ENCODE measurements at regions not wholly inside any gene's neighbourhood (a gene's known extent, or its start where the extent isn't known, plus 50 kb on each side); places are given as distances from the start of the nearest gene placed in this dataset.
"Not testable (repeated sequence)": the region's sequence is repeated elsewhere in the genome, so short reads cannot be mapped to it uniquely, and the experiment has no call there.

GRCh38 chr1:173304529-173305227 is 97.5 kb upstream of the TNFSF4 start:
- CTCF ChIA-PET = no interaction called here
- H3K36me3 Mint-ChIP-seq (ENCODE audit: low read depth) = no peaks in the 10 kb centered on the region

GRCh38 chr1:173307845-173308244 is 100.7 kb upstream of the TNFSF4 start:
- Mint-ChIP-seq H3K4me1 (no peaks in the 10 kb centered on the region), H3K4me3 (no peak overlapping the region), H3K27me3 (peaks cover 1% of the 10 kb centered on the region), H3K27ac (no peak overlapping the region), H3K36me3 (ENCODE audit: low read depth) (no peaks in the 10 kb centered on the region), H3K9me3 (no peaks in the 10 kb centered on the region)
- POLR2A ChIA-PET = no interaction called here
- DNase-seq = no peak
- CTCF ChIA-PET = no interaction called here

More at GRCh38 chr1:173304529-173305227, 97.5 kb upstream of the TNFSF4 start:
- no peak for DNase-seq
- Mint-ChIP-seq H3K4me1 (no peaks in the 10 kb centered on the region), H3K27me3 (peaks cover 3% of the 10 kb centered on the region), H3K9me3 (peaks cover 3% of the 10 kb centered on the region), H3K27ac (no peak overlapping the region), H3K4me3 (no peak overlapping the region)
- POLR2A ChIA-PET = no interaction called here

GRCh38 chr1:173314656-173315055 is 107.5 kb upstream of the TNFSF4 start:
- H3K27me3 Mint-ChIP-seq = peaks cover 1% of the 10 kb centered on the region
- H3K36me3 Mint-ChIP-seq (ENCODE audit: low read depth) = no peaks in the 10 kb centered on the region
- H3K4me1 Mint-ChIP-seq = no peaks in the 10 kb centered on the region
- no peaks in the 10 kb centered on the region for H3K9me3 Mint-ChIP-seq
- DNase-seq = no peak
- POLR2A ChIA-PET = no interaction called here
- CTCF ChIA-PET = no interaction called here
- no peak overlapping the region for H3K27ac Mint-ChIP-seq
- H3K4me3 Mint-ChIP-seq = no peak overlapping the region

- H3K4me1 Mint-ChIP-seq = no peaks in the 10 kb centered on the region
These were observed 108.2 kb upstream of the TNFSF4 start for GRCh38 chr1:173315296-173315695.

GRCh38 chr1:173318788-173319187 is 111.7 kb upstream of the TNFSF4 start:
- Mint-ChIP-seq H3K9me3 (peaks cover 2% of the 10 kb centered on the region), H3K27me3 (no peaks in the 10 kb centered on the region), H3K4me1 (no peaks in the 10 kb centered on the region), H3K4me3 (no peak overlapping the region), H3K36me3 (ENCODE audit: low read depth) (peaks cover 2% of the 10 kb centered on the region), H3K27ac (no peak overlapping the region)
- POLR2A ChIA-PET = no interaction called here
- CTCF ChIA-PET = no interaction called here
- DNase-seq = no peak

More at GRCh38 chr1:173315296-173315695, 108.2 kb upstream of the TNFSF4 start:
- Mint-ChIP-seq H3K4me3 (no peak overlapping the region), H3K27ac (no peak overlapping the region), H3K27me3 (peaks cover 1% of the 10 kb centered on the region), H3K36me3 (ENCODE audit: low read depth) (no peaks in the 10 kb centered on the region), H3K9me3 (no peaks in the 10 kb centered on the region)
- CTCF ChIA-PET = no interaction called here
- no peak for DNase-seq
- POLR2A ChIA-PET = no interaction called here

- H3K9me3 Mint-ChIP-seq; H3K27me3 Mint-ChIP-seq; H3K4me1 Mint-ChIP-seq; H3K27ac Mint-ChIP-seq; H3K36me3 Mint-ChIP-seq (ENCODE audit: low read depth); POLR2A ChIA-PET; DNase-seq; CTCF ChIA-PET; H3K4me3 Mint-ChIP-seq: not testable (repeated sequence)
These were observed 117.2 kb upstream of the TNFSF4 start for GRCh38 chr1:173324352-173324751.

GRCh38 chr1:173327987-173328386 is 120.9 kb upstream of the TNFSF4 start:
- peaks cover 19% of the 10 kb centered on the region for H3K4me1 Mint-ChIP-seq
- POLR2A ChIA-PET; DNase-seq; H3K9me3 Mint-ChIP-seq; H3K36me3 Mint-ChIP-seq (ENCODE audit: low read depth); H3K4me3 Mint-ChIP-seq; H3K27me3 Mint-ChIP-seq; H3K27ac Mint-ChIP-seq; CTCF ChIA-PET: not testable (repeated sequence)

GRCh38 chr1:173328961-173329360 is 121.8 kb upstream of the TNFSF4 start:
- ChIA-PET CTCF (no interaction called here), POLR2A (no interaction called here)
- no peak overlapping the region for H3K4me3 Mint-ChIP-seq

GRCh38 chr1:173329726-173330125 is 122.6 kb upstream of the TNFSF4 start:
- H3K9me3 Mint-ChIP-seq = no peaks in the 10 kb centered on the region
- POLR2A ChIA-PET = no interaction called here
- H3K27me3 Mint-ChIP-seq = no peaks in the 10 kb centered on the region
- DNase-seq = no peak
- peaks cover 25% of the 10 kb centered on the region for H3K4me1 Mint-ChIP-seq
- H3K36me3 Mint-ChIP-seq (ENCODE audit: low read depth) = no peaks in the 10 kb centered on the region
- no peak overlapping the region for H3K27ac Mint-ChIP-seq
- H3K4me3 Mint-ChIP-seq = no peak overlapping the region
- CTCF ChIA-PET = no interaction called here

More at GRCh38 chr1:173328961-173329360, 121.8 kb upstream of the TNFSF4 start:
- no peak overlapping the region for H3K27ac Mint-ChIP-seq
- no peak for DNase-seq
- peaks cover 25% of the 10 kb centered on the region for H3K4me1 Mint-ChIP-seq
- no peaks in the 10 kb centered on the region for H3K36me3 Mint-ChIP-seq (ENCODE audit: low read depth)
- H3K9me3 Mint-ChIP-seq = no peaks in the 10 kb centered on the region
- H3K27me3 Mint-ChIP-seq = no peaks in the 10 kb centered on the region

- peaks cover 25% of the 10 kb centered on the region for H3K4me1 Mint-ChIP-seq
- no peak for DNase-seq
- no peaks in the 10 kb centered on the region for H3K9me3 Mint-ChIP-seq
- no peaks in the 10 kb centered on the region for H3K36me3 Mint-ChIP-seq (ENCODE audit: low read depth)
- H3K4me3 Mint-ChIP-seq = no peak overlapping the region
- H3K27ac Mint-ChIP-seq = no peak overlapping the region
- no peaks in the 10 kb centered on the region for H3K27me3 Mint-ChIP-seq
- ChIA-PET POLR2A (no interaction called here), CTCF (no interaction called here)
These were observed 123.2 kb upstream of the TNFSF4 start for GRCh38 chr1:173330149-173330951.

GRCh38 chr1:173330952-173331548 is 123.9 kb upstream of the TNFSF4 start:
- H3K4me3 Mint-ChIP-seq; H3K9me3 Mint-ChIP-seq; POLR2A ChIA-PET; CTCF ChIA-PET; H3K27me3 Mint-ChIP-seq; DNase-seq; H3K36me3 Mint-ChIP-seq (ENCODE audit: low read depth): not testable (repeated sequence)
- H3K4me1 Mint-ChIP-seq = peaks cover 25% of the 10 kb centered on the region
- H3K27ac Mint-ChIP-seq = peak overlapping the region; percentile 8

GRCh38 chr1:173332026-173332425 is 124.9 kb upstream of the TNFSF4 start:
- Mint-ChIP-seq H3K36me3 (ENCODE audit: low read depth) (no peaks in the 10 kb centered on the region), H3K9me3 (no peaks in the 10 kb centered on the region), H3K27me3 (no peaks in the 10 kb centered on the region), H3K4me1 (peaks cover 25% of the 10 kb centered on the region), H3K4me3 (no peak overlapping the region), H3K27ac (no peak overlapping the region)
- ChIA-PET POLR2A (no interaction called here), CTCF (interaction anchor here (0.6 kb wide), 1 partner anchor 181 kb away, joined by 3 read pairs; no protein-coding TSS in a partner anchor)
- DNase-seq = no peak

GRCh38 chr1:173333581-173333980 is 126.5 kb upstream of the TNFSF4 start:
- H3K4me1 Mint-ChIP-seq = peaks cover 25% of the 10 kb centered on the region
- no peaks in the 10 kb centered on the region for H3K36me3 Mint-ChIP-seq (ENCODE audit: low read depth)
- H3K27ac Mint-ChIP-seq = no peak overlapping the region
- H3K27me3 Mint-ChIP-seq = no peaks in the 10 kb centered on the region
- no peak for DNase-seq
- POLR2A ChIA-PET = no interaction called here
- no peaks in the 10 kb centered on the region for H3K9me3 Mint-ChIP-seq
- H3K4me3 Mint-ChIP-seq = no peak overlapping the region
- CTCF ChIA-PET = no interaction called here
